Endometrium (tissue), 2 donors: ENCODE measurements at regions not wholly inside any gene's neighbourhood (a gene's known extent, or its start where the extent isn't known, plus 50 kb on each side); places are given as distances from the start of the nearest gene placed in this dataset.

Experiments
- FAIRE-seq: peaks from 2 replicates; lab custom pipeline; 2012; peaks lifted over from hg19 to GRCh38; lab: Jason Lieb, UNC
- donor health status: control.
- donor health status: control.

GRCh38 chr5:130243641-130244040 lies 339.4 kb downstream of the CHSY3 start:
- no peak for FAIRE-seq

- FAIRE-seq: no peak
Observed at GRCh38 chr5:130237721-130238120, 333.5 kb downstream of the CHSY3 start.
